SK-N-SH treated with all-trans-retinoic acid at 6 μM for 48 hours (cell line): ENCODE measurements at regions not wholly inside any gene's neighbourhood (a gene's known extent, or its start where the extent isn't known, plus 50 kb on each side); places are given as distances from the start of the nearest gene placed in this dataset.

Source experiments
- BACH2 ChIP-seq: fragments of 250-450 bp; sonication (Bioruptor Pico); IDR thresholded peaks from 2 replicates; pipeline ENCODE4 v1.9.0; 2021; ENCODE audit warnings: mild to moderate bottlenecking, borderline replicate concordance
- SNAI2 ChIP-seq: fragments of 250-450 bp; sonication (Bioruptor Pico); IDR thresholded peaks from 2 replicates; pipeline ENCODE4 v1.5.0; 2020; ENCODE audit warnings: mild to moderate bottlenecking, moderate library complexity
- ZNF565 ChIP-seq: fragments of 450-650 bp; formaldehyde crosslinking; conservative IDR thresholded peaks from 2 replicates; pipeline ENCODE4 v1.5.0; 2020; ENCODE audit warnings: low read depth, mild to moderate bottlenecking, moderate library complexity
- TF ChIP-seq, protein P1 (sequence below): fragments of 250-450 bp; sonication (Bioruptor Pico); IDR thresholded peaks from 2 replicates; pipeline ENCODE4 v1.8.0; 2021; ENCODE audit warnings: low read depth, mild to moderate bottlenecking, moderate library complexity, borderline replicate concordance
- TF ChIP-seq, protein P2 (sequence below): fragments of 250-450 bp; sonication (Bioruptor Pico); IDR thresholded peaks from 2 replicates; pipeline ENCODE4 v1.8.0; 2020; ENCODE audit warnings: mild to moderate bottlenecking, moderate library complexity, borderline replicate concordance
- TF ChIP-seq, protein P3 (sequence below): fragments of 250-450 bp; sonication (Bioruptor Pico); IDR thresholded peaks from 2 replicates; pipeline ENCODE4 v1.5.0; 2020; ENCODE audit warnings: mild to moderate bottlenecking, moderate library complexity

DNA sequence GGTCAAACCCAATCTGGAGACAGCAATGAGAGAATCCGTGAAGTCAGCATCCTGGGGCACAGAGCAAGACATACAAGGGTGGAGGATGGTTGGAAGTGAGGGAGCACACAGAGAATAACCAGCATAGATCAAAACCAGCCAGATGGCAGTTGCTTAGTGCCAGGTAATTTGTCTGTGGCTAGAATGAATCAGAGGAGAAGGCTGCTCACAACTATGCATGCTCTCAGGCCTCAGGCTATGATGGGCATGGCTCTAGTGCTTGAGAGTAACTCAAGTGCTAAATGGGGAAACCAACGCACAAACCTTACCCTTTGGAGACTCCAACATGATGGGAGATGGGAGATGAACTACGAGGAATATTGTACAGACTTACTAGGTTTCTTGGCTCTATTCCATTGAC is 160.8 kb downstream of the DMRT2 start:
- TF ChIP-seq ZNF565 (CRISPR knock-in tag) (no peak), BACH2 (no peak), SNAI2 (CRISPR knock-in tag) (no peak)
- TF ChIP-seq, protein P1, sequence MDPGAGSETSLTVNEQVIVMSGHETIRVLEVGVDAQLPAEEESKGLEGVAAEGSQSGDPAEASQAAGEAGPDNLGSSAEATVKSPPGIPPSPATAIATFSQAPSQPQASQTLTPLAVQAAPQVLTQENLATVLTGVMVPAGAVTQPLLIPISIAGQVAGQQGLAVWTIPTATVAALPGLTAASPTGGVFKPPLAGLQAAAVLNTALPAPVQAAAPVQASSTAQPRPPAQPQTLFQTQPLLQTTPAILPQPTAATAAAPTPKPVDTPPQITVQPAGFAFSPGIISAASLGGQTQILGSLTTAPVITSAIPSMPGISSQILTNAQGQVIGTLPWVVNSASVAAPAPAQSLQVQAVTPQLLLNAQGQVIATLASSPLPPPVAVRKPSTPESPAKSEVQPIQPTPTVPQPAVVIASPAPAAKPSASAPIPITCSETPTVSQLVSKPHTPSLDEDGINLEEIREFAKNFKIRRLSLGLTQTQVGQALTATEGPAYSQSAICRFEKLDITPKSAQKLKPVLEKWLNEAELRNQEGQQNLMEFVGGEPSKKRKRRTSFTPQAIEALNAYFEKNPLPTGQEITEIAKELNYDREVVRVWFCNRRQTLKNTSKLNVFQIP (CRISPR knock-in tag) = no peak
- TF ChIP-seq, protein P2, sequence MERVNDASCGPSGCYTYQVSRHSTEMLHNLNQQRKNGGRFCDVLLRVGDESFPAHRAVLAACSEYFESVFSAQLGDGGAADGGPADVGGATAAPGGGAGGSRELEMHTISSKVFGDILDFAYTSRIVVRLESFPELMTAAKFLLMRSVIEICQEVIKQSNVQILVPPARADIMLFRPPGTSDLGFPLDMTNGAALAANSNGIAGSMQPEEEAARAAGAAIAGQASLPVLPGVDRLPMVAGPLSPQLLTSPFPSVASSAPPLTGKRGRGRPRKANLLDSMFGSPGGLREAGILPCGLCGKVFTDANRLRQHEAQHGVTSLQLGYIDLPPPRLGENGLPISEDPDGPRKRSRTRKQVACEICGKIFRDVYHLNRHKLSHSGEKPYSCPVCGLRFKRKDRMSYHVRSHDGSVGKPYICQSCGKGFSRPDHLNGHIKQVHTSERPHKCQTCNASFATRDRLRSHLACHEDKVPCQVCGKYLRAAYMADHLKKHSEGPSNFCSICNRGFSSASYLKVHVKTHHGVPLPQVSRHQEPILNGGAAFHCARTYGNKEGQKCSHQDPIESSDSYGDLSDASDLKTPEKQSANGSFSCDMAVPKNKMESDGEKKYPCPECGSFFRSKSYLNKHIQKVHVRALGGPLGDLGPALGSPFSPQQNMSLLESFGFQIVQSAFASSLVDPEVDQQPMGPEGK = no peak
- TF ChIP-seq, protein P3, sequence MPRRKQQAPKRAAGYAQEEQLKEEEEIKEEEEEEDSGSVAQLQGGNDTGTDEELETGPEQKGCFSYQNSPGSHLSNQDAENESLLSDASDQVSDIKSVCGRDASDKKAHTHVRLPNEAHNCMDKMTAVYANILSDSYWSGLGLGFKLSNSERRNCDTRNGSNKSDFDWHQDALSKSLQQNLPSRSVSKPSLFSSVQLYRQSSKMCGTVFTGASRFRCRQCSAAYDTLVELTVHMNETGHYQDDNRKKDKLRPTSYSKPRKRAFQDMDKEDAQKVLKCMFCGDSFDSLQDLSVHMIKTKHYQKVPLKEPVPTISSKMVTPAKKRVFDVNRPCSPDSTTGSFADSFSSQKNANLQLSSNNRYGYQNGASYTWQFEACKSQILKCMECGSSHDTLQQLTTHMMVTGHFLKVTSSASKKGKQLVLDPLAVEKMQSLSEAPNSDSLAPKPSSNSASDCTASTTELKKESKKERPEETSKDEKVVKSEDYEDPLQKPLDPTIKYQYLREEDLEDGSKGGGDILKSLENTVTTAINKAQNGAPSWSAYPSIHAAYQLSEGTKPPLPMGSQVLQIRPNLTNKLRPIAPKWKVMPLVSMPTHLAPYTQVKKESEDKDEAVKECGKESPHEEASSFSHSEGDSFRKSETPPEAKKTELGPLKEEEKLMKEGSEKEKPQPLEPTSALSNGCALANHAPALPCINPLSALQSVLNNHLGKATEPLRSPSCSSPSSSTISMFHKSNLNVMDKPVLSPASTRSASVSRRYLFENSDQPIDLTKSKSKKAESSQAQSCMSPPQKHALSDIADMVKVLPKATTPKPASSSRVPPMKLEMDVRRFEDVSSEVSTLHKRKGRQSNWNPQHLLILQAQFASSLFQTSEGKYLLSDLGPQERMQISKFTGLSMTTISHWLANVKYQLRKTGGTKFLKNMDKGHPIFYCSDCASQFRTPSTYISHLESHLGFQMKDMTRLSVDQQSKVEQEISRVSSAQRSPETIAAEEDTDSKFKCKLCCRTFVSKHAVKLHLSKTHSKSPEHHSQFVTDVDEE (CRISPR knock-in tag) = no peak
